Medulla oblongata (tissue), 1 donor: ENCODE measurements at regions not wholly inside any gene's neighbourhood (a gene's known extent, or its start where the extent isn't known, plus 50 kb on each side); places are given as distances from the start of the nearest gene placed in this dataset.

ENCODE experiments used
- DNase-seq: peaks from one replicate; pipeline ENCODE4 v3.0.0-alpha.2; 2015; ENCODE audit errors: extremely low spot score

DNA sequence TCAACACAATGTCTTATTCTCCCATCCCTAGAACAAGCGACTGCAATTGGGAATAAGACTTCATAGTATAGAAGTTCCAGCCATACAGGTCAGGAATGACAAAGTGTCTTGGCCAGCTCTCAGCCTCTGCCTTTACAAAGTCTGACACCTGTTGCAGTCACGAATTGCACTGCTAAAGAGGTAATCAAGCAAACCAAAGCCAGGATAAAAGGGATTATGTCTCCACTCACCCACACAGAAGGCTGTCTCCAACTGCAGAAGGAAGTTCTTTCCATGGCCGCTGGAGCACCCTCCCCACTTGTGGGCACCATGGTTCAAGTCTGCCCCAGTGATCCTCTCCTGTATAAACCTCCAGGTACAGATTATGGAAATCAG, 114.8 kb upstream of the PKDCC start:
- DNase-seq: no peak

DNA sequence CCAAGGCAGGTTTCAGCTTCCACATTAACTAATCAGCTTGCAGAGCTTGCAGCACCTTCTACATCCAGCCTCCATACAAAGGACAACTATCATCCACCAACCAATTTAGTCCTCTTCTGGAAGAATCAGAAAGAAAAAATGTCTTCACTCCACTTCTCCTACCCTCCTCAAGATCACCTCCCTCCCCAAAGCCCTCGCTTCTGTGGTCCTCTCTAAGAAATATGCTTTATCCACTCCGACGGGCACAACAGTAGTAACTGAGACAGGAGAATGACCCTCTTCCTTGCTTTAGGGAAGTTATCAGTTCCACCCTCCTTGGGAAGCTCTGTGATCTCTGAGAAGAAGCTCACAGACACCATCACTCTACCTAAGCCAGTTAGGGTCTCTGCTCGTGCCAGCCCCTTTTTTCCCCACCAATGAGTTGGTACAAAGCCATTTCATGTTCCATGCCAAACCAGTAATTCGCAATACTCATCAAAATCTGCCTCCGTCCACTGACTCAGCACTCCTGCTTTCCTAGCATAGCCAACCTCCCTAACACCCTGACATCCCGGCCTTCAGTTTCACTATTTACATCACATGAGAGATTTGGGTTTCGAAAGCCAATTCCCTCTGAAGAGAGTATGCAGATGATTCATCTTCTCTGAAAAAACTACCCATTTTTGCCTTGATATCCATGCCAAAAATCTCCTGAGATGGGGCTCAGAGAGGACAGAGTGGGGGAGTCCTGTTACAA, 114.1 kb upstream of the PKDCC start:
- peak; percentile 53 for DNase-seq

DNA sequence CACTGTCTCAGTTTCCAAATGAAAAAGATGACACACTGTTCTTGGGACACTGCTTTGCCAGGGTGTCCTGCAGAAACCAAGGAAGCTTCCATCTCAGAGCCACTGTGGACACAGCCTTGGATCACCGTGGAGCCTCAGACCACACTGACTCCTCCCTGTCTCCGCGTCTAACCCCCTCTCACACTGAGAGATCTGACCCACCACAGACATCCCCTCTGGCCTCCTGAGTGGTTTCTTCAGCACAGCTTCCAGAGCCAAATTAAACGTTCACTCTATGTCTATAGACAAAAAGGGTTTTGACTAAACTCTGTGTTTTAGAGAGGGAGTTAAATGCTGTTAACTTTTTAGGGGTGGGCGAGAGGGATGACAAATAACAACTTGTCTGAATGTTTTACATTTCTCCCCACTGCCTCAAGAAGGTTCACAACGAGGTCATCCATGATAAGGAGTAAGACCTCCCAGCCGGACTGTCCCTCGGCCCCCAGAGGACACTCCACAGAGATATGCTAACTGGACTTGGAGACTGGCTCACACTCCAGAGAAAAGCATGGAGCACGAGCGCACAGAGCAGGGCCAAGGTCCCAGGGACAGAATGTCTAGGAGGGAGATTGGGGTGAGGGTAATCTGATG, 113.4 kb upstream of the PKDCC start:
- DNase-seq: no peak

DNA sequence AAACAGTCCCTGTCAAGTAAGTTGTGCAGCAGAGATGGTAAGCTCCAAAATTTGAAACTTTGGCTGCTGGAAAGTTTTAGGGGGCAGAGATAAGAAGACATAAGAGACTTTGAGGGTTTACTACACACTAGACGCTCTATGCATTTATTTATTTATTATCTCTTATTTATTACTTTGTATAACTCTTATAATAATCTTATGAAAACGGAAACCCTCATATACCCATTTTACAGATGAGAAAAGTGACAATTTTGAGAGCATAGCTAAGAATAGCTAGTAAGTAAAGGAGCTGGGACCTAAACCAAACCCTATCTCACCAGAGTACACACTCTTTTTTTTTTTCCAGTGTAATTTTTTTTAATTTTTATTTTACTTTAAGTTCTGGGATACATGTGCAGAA, 112.8 kb upstream of the PKDCC start:
- no peak for DNase-seq

DNA sequence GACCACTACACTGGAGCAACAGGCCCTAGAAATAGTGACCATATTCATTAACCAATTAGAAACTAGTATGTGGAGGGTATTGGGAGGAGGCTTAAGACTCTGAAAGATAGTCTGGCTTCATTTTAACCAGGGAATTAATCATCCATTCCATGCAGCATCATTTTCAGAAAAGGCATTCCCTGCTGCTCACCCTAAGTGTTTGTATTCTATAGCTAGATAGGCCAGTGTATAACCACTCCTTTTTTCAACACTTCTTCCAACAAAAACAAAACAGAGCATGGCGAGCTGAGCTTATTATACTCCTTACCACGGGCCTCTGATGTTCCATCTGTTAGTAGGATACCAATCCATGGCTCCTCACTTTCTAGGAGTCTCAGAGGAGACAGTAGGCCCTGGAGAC, 112.0 kb upstream of the PKDCC start:
- no peak for DNase-seq

- DNase-seq: no peak
Measured at GRCh38 chr2:41936771-41937463, 110.9 kb upstream of the PKDCC start.

DNA sequence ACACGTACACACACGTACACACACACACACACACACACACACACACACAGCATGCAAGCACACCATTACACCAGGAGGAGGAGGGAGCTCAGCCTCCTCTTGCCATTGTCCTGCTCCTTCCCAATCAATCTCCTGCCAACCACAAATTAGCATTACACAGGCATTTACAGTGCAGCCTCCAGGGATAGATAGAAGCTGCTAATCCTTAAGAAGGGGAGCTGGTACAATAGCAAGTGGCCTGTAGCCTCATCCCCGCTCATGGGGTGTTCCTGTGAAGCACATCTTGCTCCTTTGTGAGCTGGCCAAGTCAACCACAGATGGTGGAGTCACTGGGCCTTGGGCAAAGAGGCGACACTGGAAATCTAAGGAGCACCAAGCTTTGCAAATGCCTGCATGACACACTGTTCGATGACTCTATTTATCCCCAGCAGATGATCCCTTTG, 110.3 kb upstream of the PKDCC start:
- DNase-seq: no peak

- no peak for DNase-seq
Measured at GRCh38 chr2:41937921-41938708, 109.7 kb upstream of the PKDCC start.

DNA sequence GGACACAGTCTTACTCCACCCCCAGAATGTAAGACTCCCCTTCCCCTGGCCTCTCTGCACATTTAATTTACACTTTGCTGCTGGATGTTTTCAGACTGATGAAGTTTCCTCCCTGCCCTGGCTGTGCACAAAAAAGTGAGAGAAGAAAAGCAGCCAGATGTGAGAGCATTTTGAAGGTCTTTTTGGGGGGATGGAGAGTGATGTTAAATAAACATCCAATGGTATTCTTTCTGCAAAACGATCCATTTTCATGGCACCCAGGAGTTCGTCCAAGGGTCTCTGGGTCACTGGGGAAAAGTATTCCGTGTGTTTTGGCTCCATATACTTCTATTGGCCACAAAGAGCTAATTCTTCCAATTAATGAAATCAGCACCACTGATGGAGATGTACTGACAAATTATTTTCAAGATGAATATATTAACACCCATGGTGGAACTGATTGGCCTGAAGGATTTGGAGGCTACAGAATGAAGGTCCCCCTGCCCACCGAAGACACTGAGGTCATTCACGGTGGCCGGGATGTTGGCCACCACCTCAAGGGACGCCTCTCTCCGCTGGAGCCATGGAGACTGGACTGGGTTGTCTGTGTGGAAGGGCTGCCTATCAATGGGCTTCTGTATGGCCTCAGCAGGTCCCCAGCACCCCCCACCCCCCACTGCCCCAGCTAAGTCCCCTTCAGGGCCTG, 107.6 kb upstream of the PKDCC start:
- DNase-seq: no peak

GRCh38 chr2:41940745-41941063, 107.1 kb upstream of the PKDCC start:
- no peak for DNase-seq

- no peak for DNase-seq
Measured at GRCh38 chr2:41941831-41942230, 106.0 kb upstream of the PKDCC start.

DNA sequence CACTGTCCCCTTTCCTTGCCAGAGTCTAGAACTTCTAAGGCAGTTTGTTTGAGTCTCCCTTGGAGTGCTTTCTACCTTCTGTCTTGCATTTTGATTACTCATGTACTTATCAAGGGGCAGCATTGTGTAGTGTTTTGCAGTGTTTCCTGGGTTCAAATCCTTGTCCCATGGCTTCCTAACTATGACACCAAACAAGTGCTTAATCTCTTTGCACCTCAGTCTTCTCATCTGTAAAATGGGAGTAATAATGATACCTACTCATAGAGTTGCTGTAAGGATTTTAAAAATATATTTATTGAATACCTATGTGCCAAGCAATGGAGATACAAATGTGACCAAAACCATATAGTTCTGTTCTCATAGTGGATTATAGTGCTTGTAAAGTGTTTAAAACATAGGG, 105.5 kb upstream of the PKDCC start:
- no peak for DNase-seq

DNA sequence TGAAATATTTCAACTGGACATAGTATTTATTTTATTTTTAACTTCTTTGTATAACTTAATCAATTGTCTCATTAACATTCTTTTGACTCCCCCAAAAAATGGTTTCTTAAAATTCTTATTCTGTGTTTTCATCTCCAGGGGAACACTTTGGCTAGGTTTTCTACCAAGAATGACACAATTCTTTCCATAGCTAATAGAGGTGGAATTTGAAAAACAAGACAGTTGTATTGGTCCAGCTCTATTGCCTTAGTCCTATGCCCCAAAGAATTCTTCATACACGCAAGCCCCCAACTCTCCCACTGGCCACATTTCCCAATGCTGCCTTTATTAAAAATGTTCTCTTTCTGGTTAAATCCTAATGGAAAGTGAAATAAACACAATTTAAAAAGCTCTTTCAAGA, 104.7 kb upstream of the PKDCC start:
- DNase-seq: no peak

- DNase-seq: no peak
Measured at GRCh38 chr2:41944220-41944880, 103.5 kb upstream of the PKDCC start.

DNA sequence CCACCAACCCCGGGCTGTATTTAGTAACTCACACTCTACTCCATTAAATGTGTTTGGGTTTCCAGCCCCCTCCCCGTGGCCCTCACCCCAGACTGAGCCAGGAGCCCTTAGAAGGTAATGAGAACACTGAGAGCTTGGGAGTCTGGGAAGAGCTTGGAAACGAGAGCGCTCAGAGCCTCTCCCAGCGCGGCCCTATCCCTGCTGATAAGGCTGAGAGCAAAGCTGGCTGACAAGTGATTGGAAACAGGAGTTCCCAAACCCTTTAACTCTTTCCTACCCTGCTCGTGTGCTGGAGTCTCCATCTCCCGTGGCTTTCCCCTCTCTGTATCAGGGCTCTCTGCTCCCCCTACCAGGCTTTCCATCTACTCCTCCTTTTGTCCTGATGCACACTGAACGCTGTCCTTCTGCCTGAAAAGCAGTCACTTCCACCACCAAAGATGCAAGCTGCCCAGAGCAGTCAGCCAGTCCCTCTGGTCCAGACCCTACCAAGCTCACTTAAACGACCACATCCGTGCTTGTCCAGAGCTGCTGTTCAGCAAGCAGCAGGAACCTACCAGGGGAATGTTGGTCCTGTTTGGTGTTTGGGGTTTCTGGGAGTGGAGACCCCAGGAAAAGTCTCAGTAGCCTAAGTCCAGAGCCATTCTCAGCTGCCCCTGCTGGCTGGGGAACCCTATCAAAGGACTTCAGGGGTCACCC, 100.0 kb upstream of the PKDCC start:
- no peak for DNase-seq

GRCh38 chr2:41948397-41948763, 99.4 kb upstream of the PKDCC start:
- DNase-seq: no peak

DNA sequence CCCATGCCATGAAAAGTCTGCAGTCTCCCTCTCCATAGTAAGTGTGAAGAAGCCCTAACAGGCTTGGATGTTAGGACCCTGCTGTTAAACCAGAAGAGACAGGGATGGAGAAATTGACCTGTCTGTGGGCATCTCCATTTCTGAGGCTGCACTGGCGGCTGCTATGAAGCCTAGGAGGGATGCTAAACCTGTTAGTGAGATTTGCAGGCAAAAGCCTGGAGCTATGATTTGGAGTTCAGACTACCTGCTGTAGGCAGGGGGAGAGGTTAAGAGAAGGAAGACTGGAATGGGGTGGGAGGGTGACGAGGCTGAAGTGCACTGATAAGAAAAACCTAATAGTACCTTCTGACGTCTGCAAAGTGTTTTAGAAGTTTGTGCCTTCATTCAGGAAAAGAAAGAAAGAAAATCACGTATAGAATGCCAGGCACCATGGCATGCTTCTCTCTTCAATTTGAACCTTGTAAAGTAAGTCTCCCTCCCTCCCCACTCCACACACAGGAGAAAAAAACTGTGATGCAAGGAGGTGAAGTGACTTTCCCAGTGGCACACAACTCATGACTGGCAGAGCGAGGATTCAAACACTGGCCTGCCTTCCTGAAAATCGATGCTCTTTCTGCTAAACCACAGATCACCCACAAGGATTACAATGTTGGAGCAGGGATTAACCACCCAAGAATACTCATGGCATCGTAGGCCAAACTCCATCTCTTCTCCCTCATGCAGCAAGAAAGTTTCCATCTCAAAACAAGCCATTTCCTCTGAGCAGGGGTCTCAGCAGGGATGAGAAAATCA, 98.5 kb upstream of the PKDCC start:
- DNase-seq: no peak

- DNase-seq: no peak
Measured at GRCh38 chr2:41949883-41950665, 97.7 kb upstream of the PKDCC start.

- DNase-seq: no peak
Measured at GRCh38 chr2:41950666-41950960, 97.2 kb upstream of the PKDCC start.
